Activated T-cell treated with anti-CD3 and anti-CD28 coated beads for 4 hours (primary cell): ENCODE measurements at regions not wholly inside any gene's neighbourhood (a gene's known extent, or its start where the extent isn't known, plus 50 kb on each side); places are given as distances from the start of the nearest gene placed in this dataset.

ENCODE experiments used
- DNase-seq: peaks from one replicate; pipeline ENCODE4 v3.0.0-alpha.2; 2020

- no peak for DNase-seq
Measured at GRCh38 chr3:152516216-152516615, 247.5 kb downstream of the MBNL1 start.

DNA sequence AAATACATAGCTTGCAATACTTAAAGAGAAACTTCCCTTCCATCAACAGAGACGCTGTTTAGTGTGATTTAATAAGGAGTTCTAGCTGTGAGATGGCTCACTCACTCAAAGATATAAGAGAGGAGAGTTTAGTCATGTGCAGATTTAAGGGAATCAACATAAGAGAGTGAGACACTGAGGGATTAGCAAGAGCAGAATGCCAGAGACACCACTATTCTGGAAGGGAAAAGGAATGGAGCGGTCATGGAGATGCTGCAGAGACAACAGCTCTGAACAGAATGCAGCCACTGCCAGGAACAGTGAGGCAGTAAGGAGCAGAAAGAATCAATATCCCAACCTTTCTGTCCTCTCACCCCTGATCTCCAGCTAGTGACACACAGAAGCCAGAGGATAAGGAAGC lies 248.8 kb downstream of the MBNL1 start:
- DNase-seq, result no peak

DNA sequence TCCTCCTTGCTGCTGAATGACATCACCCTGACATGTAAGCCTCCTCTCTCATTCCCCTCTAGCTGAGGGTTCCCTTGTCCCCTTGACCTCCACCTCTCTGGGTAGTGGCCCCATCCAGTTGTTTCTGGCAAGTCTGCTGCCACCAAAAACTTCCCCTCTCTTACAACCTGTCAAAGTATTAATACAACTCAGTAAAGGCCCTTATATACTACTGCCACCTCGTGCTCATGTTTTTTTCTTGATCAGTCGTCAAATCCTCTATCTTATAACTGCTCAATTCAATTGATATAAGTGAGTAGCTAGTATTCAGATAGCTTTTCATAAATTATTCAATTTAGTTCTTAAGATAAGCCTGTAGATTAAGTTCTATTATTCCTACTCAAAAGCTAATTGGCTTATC lies 249.6 kb downstream of the MBNL1 start:
- DNase-seq, result no peak

DNA sequence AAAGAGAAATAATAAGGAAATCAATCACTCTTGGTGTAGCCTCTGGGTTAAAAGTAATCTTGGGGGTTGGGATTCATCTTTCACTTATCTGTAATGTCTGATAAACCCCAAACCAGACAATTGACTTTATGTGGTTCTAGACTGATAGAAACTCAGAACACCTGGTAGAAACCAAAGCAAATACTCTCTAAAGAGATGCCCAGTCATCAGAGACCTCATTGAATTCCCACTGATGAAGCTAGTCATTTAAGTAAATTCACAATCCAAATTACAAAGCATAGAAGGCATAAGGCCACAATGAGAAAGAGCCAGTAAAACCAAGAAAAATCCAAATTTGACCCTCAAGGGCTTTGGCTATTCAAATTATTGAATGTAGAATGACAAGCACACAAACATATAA lies 250.6 kb downstream of the MBNL1 start:
- no peak for DNase-seq

DNA sequence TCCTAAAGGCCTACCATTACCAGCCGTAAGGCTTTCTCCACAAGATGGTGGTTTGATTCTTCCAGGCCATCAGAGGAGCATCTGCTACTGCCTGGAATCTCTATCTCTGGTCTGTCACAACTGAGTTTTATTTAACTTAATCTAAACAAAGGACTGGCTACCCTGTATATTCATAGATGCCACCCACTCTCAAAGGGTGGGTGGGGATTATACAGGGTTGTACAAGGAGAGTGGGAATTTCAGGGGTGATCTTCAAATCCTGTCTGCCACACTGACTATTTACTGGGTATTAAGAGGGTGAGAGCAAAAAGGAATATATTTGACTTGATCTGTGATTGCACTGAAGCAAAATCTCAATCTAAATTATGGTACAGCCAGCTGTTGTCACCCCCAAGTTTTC lies 253.3 kb downstream of the MBNL1 start:
- no peak for DNase-seq

DNA sequence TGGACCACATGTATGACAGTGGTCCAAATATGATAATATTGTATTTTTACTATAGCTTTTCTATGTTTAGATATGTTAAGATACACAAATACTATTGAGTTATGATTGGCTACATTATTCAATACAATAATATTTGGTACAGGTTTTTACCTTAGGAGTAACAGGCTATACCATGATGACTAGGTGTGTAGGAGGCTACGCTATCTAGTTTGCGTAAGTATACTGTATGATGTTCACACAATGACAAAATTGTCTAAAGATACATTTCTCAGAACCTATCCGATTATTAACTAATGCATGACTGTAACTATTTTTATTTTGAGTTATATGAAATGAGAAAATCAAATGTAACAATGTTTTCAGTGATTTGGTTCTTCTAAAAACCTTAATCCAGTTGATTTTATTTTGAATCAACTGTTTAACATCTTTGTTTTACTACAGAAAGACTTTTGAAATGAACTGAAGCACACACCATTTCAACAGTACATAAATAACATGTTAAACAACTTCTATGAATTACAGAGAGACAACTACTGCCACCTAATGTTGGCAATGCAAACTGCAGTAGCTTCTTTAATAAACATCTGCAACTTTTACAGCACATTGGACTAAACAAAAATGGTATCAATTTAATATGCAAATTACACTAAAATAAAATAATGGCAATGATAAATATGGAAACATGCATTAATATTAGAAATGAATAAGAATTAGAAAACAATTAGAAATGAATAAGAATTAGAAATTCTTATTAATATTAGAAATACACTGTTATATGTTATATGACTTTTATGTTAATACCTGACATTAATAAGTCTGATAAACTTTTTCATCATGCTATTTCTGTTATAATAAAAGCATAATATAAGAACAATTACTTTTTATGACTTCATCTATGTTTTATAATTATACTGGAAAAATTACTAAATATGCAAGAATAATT lies 255.7 kb downstream of the MBNL1 start:
- DNase-seq, result peak; percentile 34

GRCh38 chr3:152531717-152532116 lies 263.0 kb downstream of the MBNL1 start:
- no peak for DNase-seq

GRCh38 chr3:152538518-152538917 lies 269.8 kb downstream of the MBNL1 start:
- no peak for DNase-seq

DNA sequence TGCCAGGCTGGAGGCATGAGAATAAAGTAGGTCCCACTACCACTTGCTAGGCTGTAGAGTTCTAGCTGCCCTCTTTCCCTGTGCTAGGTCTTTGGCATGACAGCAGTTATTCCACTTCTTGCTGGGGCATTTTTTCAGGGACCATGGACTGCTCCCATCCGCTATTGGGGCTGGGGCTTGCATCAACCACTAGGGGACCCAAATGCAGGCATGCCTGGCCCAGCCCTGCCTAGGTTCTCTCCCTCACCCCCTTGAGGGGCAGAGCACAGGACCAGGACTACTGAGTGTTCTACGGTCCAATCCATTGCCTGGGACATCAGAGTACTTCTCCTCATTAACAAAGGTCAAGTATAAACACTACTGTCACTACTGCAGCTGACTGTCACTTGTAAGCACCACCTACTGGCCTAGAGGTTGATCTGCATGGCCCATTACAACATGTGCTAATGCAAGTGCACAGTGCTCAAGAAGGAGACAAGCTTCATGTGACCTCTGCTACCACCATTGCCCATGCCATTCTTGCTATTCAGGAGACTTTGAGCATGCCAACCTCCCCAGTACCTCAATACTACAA lies 270.5 kb downstream of the MBNL1 start:
- no peak for DNase-seq

DNA sequence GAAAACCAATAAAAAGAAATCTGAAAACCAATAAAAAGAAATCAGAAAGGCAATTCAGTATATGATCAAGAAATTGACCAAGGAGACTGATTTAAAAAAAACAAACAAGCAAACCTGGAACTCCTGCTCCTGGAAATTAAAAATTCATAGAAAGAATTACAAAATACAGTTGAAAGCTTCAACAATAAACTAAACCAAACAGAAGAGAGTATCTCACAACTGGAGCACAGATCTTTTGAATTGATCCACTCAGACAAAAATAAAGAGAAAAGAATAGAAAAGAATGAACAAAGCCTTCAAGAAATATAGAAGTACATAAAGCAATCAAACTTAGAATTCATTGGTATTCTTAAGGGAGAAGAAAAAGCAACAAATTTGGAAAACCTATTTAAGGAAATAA lies 271.4 kb downstream of the MBNL1 start:
- DNase-seq, result no peak

DNA sequence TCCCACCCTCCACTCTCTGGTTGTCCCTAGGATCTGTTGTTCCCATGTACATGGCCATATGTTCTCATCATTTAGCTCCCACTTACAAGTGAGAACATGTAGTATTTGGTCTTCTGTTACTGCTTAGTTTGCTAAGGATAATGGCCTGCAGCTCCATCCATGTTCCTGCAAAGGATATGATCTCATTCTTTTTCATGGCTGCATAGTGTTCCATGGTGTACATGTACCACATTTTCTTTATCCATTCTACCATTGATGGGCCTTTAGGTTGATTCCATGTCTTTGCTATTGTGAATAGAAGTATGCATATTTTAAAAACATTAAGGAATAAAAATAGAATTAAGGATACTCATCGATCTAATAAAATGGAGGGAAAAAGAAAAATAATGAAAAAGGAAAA lies 278.4 kb downstream of the MBNL1 start:
- DNase-seq, result no peak

DNA sequence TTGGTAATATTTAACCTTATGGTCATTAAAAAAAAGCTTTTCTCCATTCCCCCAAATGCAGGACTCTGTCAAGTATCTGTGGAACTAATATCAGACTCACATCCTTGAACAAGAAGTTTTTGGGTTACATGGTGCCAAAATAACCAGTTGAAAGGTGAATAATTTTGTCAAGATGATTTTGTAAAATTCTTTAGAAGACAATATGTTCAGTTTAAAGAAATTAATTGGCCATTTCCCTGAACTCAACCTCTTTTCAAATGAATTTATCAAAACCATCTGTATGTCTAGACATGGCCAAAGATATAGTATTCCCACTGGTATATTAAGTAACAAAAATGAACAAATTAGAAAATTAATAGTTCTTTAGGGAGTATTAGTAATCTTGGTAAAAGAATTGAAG lies 280.5 kb downstream of the MBNL1 start:
- DNase-seq, result no peak

DNA sequence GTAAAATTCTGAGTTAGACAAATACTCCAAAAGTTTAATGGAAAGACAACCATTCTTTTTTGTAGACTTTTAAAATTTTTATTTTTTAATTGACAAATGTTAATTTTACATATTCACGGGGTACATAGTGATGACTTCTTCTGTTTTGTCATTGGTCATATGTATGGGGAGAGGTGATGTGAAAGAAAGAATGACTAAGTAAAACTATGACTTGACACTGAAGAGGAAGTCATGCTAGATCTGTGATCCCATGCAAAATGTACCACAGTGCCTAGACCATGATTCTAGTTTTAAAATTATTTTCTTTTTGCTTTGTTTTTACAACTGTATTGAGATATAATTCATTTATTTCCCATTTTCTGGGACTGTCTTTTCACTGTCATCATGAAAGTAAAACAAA lies 281.6 kb downstream of the MBNL1 start:
- DNase-seq, result no peak

GRCh38 chr3:152554980-152555379 lies 280.0 kb upstream of the P2RY1 start:
- no peak for DNase-seq

- no peak for DNase-seq
Measured at GRCh38 chr3:152555666-152556291, 279.2 kb upstream of the P2RY1 start.

DNA sequence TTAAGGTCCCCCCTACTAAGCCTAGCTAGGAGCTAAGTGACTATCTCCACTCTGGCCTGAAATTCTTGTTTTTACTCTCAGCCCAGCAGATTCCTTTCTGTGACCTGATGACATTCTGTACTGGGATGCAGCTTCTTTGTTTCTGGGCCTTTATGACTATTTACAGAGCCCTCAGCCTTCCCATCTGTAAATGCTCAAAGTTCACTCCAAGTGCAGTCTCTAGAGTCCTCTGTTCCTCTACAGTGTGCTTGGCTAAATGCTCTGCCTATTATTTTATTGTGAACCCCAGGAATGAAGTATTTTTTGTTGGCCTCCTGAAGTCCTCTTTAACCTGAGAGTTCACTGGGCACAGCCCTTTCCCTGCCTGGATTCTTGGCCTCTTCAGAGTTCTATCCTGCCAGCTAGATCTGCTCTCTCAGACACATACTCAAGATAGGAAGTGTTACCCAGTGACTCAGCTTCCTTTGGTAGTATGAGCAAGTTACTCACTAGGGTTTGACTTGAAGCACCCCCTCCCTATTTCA lies 278.1 kb upstream of the P2RY1 start:
- no peak for DNase-seq

DNA sequence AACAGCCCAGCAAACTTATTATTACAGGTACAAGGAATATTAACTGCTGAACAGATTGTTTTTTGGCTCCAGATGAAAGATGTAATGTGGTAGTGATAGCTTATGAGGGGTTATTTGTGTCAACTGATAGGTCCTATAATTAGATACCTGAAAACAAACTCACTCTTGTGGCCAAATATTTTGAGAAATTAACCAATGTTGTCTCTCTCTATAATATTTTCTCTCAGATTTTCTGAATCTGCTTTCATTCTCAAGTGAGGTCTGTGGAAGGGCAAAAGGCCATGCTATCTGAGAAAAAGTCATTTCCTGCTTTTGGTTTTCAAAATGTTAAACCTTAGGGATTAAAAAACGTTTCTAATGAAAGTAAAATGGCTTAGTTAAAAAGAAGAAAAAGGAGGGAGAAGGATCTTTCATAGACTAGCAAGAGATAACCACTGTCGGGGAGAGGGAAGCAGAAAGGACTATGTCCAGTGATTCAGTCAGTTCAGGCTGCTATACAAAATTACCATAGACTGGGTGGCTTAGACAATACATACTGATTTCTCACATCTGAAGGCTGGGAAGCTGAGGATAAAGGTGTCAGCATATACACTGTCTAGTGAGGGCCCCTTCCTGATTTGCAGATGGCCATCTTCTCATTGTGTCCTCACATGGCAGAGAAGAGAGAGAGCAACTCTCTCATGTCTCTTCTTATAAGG lies 277.5 kb upstream of the P2RY1 start:
- DNase-seq, result no peak

- no peak for DNase-seq
Measured at GRCh38 chr3:152558386-152558785, 276.5 kb upstream of the P2RY1 start.

DNA sequence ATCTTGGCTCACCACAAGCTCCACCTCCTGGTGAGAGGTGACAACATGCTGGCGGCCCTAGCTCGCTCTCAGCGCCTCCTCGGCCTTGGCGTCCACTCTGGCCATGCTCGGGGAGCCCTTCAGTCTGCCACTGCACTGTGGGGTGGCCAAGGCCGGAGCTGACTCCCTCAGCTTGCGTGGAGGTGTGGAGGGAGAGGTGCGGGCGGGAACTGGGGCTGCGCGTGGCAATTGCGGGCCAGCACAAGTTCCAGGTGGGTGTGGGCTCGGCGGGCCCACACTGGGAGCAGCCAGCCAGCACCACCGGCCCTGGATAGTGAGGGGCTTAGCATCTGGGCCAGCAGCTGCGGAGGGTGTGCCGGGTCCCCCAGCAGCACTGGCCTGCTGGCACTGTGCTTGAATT lies 275.7 kb upstream of the P2RY1 start:
- no peak for DNase-seq

GRCh38 chr3:152564459-152564858 lies 270.5 kb upstream of the P2RY1 start:
- DNase-seq, result no peak

GRCh38 chr3:152574461-152575079 lies 260.4 kb upstream of the P2RY1 start:
- peak; percentile 7 for DNase-seq

DNA sequence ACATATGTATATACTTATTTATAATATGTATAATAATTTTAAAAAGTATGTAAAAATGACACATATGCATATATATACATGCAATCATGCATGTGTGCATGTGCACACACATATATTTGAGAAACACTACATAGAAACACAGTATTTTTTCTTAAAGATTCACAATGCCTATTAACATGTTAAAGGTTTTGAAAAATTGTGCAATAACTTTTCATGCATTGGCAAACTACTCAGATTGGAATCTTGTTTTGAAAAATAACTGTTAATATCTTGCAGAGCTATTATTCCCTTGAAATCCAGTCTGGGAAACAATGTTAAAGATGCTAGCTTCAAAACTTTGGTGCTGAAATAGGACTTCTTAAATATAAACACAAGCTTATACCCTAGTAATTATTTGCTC lies 256.2 kb upstream of the P2RY1 start:
- DNase-seq, result no peak

DNA sequence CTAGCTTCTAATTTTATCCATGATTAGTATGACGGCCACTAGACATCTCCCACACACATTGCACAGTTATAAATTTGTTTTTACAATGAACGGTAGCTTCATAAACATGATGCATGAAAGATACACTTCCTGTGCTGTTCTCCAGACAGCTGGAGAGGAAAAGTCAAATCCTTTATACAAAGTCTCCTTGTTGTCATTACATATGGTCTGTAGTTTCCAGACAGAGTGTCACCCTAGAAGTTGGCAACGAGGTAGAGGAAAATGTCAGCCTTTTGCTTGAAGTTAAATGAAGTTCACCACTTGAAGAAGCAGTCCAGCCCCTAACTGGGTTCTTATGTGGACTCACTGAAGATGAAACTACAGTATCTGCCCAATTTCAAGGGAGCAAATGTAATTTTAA lies 253.0 kb upstream of the P2RY1 start:
- DNase-seq, result no peak
